ENCODE measurements at regions not wholly inside any gene's neighbourhood (a gene's known extent, or its start where the extent isn't known, plus 50 kb on each side); places are given as distances from the start of the nearest gene placed in this dataset.
A peak's percentile ranks its signal among the peaks of the same experiment; 100 is the strongest.
"Not testable (repeated sequence)": the region's sequence is repeated elsewhere in the genome, so short reads cannot be mapped to it uniquely, and the experiment has no call there.

GRCh38 chr20:64327223-64327549, 71.6 kb downstream of the PCMTD2 start:
- H3K79me2 ChIP-seq (ENCODE audit: low read depth); H3K9me3 Mint-ChIP-seq; H2AFZ ChIP-seq (replicated peaks); H3K4me3 Mint-ChIP-seq; H3K4me2 ChIP-seq; H4K20me1 ChIP-seq (ENCODE audit: low read depth); H3K9ac ChIP-seq; H3K36me3 Mint-ChIP-seq; H3K27ac Mint-ChIP-seq; H3K4me1 Mint-ChIP-seq; H3K4me3 ChIP-seq; H3K9me3 ChIP-seq (ENCODE audit: low read depth); H3K27ac ChIP-seq; H3K36me3 ChIP-seq; H3K4me1 ChIP-seq: not testable (repeated sequence)
- peaks cover 13% of the 10 kb centered on the region for H3F3A ChIP-seq (ENCODE audit: low read depth)
- H3K27me3 ChIP-seq, result peaks cover 82% of the 10 kb centered on the region
- peaks cover 26% of the 10 kb centered on the region for H3K27me3 Mint-ChIP-seq (ENCODE audit: insufficient read depth, low read depth)
- DNase-seq (ENCODE audit: low spot score), result peak; percentile 29

GRCh38 chr20:64327550-64328317, 72.2 kb downstream of the PCMTD2 start:
- peak overlapping the region; percentile 36 for H3K4me3 ChIP-seq
- H3K36me3 ChIP-seq; H3K4me3 Mint-ChIP-seq; H3K27ac Mint-ChIP-seq; H4K20me1 ChIP-seq (ENCODE audit: low read depth); H3K27ac ChIP-seq; H3K4me1 Mint-ChIP-seq; H3K9ac ChIP-seq; H3K9me3 Mint-ChIP-seq; H3K9me3 ChIP-seq (ENCODE audit: low read depth); H3K79me2 ChIP-seq (ENCODE audit: low read depth); H3K4me1 ChIP-seq; H3K36me3 Mint-ChIP-seq; H2AFZ ChIP-seq (replicated peaks): not testable (repeated sequence)
- H3F3A ChIP-seq (ENCODE audit: low read depth), result peaks cover 13% of the 10 kb centered on the region
- peaks cover 81% of the 10 kb centered on the region for H3K27me3 ChIP-seq
- peak overlapping the region; percentile 76 for H3K4me2 ChIP-seq
- peak; percentile 85 for DNase-seq (ENCODE audit: low spot score)
- H3K27me3 Mint-ChIP-seq (ENCODE audit: insufficient read depth, low read depth), result peaks cover 26% of the 10 kb centered on the region

- H2AFZ ChIP-seq (replicated peaks); H3K36me3 ChIP-seq; H3K79me2 ChIP-seq (ENCODE audit: low read depth); H4K20me1 ChIP-seq (ENCODE audit: low read depth); H3K27ac ChIP-seq; H3K4me1 ChIP-seq; DNase-seq (ENCODE audit: low spot score); H3K4me1 Mint-ChIP-seq; H3K9me3 ChIP-seq (ENCODE audit: low read depth); H3K27ac Mint-ChIP-seq; H3K9ac ChIP-seq; H3K36me3 Mint-ChIP-seq: not testable (repeated sequence)
- H3K9me3 Mint-ChIP-seq, result peaks cover 13% of the 10 kb centered on the region
- peaks cover 24% of the 10 kb centered on the region for H3K27me3 Mint-ChIP-seq (ENCODE audit: insufficient read depth, low read depth)
- peak overlapping the region; percentile 81 for H3K4me3 Mint-ChIP-seq
- Histone ChIP-seq H3F3A (ENCODE audit: low read depth) (peaks cover 13% of the 10 kb centered on the region), H3K27me3 (peaks cover 81% of the 10 kb centered on the region), H3K4me2 (peak overlapping the region; percentile 76), H3K4me3 (peak overlapping the region; percentile 36)
Observed at GRCh38 chr20:64328595-64329250, 73.2 kb downstream of the PCMTD2 start.

- not testable (repeated sequence) for H4K20me1 ChIP-seq (ENCODE audit: low read depth); H3K9ac ChIP-seq; H3K27ac Mint-ChIP-seq; H3K4me1 Mint-ChIP-seq; H3K36me3 ChIP-seq; H3K4me2 ChIP-seq; H3K4me1 ChIP-seq; H3K36me3 Mint-ChIP-seq; H3K27ac ChIP-seq; H3K9me3 ChIP-seq (ENCODE audit: low read depth); H2AFZ ChIP-seq (replicated peaks); DNase-seq (ENCODE audit: low spot score); H3K79me2 ChIP-seq (ENCODE audit: low read depth); H3K4me3 Mint-ChIP-seq; H3K4me3 ChIP-seq
- H3F3A ChIP-seq (ENCODE audit: low read depth), result peaks cover 13% of the 10 kb centered on the region
- peaks cover 54% of the 10 kb centered on the region for H3K27me3 ChIP-seq
- Mint-ChIP-seq H3K9me3 (peaks cover 14% of the 10 kb centered on the region), H3K27me3 (ENCODE audit: insufficient read depth, low read depth) (peaks cover 21% of the 10 kb centered on the region)
Observed at GRCh38 chr20:64332627-64333026, 77.1 kb downstream of the PCMTD2 start.
